ENCODE measurements at regions not wholly inside any gene's neighbourhood (a gene's known extent, or its start where the extent isn't known, plus 50 kb on each side); places are given as distances from the start of the nearest gene placed in this dataset.
"Not testable (repeated sequence)": the region's sequence is repeated elsewhere in the genome, so short reads cannot be mapped to it uniquely, and the experiment has no call there.

DNA sequence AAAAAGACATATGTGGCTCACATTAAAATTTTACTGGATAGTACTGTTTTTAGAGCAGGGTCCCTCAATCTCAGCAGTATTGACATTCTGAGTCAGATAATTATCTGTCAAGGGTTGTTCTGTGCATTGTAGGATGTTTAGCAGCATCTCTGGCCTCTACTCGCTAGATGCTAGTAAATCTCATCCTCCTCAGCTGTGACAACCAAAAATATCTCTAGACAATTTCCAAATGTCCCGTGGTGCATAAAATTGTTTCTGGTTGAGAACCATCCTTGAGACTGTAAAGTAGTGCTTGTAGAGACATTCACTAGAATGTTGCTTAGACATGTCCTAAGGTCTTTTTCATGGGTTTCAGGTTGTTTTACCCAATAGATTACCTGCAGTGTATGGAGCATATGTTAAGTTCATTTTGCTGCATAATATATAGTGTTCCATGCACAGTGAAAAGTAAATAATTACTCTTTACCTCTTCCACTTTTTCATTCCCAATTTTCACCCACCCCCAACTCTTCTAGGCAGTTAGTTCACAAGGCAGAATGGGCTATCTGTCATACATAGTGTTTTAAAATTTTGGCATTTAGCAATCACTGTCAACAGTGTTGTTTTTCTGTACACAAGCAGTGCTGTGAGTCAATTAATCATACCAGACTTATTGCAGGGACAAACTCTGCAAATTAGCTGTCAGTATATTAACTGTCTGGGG, 200.2 kb upstream of the SLC38A2 start:
- DNase-seq (ENCODE audit: low read depth), result no peak

DNA sequence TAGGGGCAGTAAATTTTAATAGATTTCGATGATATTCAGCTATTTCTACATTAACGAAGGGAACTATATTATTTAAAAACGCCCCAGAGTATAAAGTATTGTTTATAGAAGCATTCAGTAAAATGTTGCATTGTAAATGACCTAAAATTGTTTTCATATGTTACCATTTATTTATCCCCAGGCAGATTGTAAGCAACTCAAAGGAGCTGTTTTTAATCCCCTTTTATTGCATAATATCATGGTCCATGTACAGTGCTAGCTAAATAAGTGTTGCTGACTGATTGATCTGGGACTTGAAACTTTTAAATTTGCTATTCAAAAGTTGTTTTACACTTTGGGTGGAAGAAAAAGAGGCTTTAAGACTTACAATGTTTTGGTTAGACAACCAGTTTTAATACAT, 199.0 kb upstream of the SLC38A2 start:
- DNase-seq (ENCODE audit: low read depth), result no peak

DNA sequence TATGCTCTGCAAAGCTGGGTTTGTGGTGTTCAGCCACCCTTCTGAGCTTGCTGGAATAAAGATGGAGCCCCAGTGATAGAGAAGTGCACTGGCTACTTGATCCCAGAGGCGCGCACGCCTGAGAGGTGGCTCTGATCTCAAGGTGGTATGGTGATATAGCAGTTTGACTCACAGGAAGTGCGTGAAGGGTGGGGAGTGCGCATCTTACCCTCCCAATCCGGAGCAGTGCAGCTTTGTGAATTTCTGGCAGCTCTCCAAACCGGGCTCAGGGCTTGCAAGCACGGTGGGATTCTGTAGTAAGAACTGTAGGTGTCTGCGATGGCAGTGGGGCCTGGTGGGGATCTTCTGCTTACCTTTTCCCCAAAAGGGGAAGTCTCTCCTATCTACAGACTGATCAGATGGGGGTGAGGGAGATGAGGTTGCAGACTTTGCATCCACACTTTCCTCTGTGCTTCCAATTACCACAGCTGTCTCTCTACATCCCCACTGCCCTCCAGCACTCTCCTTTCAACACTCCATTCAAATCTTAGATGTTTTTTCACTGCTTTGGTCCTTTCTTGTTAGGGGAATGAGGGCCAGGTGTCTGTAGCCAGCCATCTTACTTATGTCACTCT, 197.4 kb upstream of the SLC38A2 start:
- no peak for DNase-seq (ENCODE audit: low read depth)

DNA sequence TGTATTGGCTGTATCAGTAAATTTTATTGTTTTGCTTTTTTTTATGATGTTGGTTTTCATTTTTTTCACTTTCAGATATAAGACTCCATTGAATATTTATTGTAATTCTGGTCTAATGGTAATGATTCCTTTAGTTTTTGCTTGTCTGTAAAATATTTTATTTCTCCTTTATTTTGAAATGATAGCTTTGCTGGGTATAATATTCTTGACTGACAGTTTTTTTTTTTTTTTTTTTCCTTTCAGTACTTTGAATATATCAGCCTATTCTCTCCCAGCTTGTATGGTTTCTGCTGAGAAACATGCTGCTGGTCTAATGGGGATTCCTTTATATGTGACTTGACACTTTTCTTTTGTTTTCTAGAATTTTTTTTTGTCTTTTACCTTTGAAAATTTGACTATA, 195.1 kb upstream of the SLC38A2 start:
- no peak for DNase-seq (ENCODE audit: low read depth)

- no peak for DNase-seq (ENCODE audit: low read depth)
Measured at GRCh38 chr12:46562625-46563225, 190.2 kb upstream of the SLC38A2 start.

GRCh38 chr12:46561769-46562624, 189.4 kb upstream of the SLC38A2 start:
- DNase-seq (ENCODE audit: low read depth), result not testable (repeated sequence)

DNA sequence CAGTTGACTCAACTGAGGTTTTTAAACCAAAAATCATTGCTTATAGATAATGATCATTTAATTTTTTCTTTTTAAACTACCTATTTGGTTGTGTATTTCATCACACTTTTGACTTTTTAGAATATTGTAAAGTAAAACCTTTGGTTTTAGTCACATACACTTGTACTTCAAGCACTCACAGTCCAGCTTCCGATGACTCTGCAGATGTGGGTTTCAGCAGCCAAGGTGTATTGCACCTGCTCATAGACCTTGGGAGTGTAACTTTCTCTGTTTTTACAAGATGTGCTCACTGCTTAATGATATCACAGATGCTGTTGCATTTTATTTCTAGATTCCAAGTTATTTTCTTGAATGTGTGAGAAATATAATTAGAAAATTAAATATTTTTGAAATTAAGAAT, 188.3 kb upstream of the SLC38A2 start:
- DNase-seq (ENCODE audit: low read depth), result no peak

DNA sequence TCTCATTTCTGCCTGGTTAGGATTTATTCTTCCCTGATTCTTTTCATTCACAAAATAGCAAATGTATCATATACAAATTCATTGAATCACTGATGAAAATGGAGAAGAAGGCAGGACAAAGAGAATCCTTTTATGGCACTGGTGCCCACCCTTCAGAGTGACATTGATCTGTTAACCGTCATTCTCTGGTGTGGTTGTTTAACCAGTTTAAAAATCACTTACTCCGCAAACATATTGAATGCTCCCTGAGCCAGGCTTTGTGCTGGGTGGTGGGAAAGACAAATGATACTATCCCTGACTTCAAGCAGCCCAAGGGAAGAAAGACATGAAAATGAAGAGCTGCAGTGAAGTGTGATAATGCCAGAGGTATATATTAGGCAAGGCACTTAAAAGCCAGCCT, 187.5 kb upstream of the SLC38A2 start:
- no peak for DNase-seq (ENCODE audit: low read depth)

DNA sequence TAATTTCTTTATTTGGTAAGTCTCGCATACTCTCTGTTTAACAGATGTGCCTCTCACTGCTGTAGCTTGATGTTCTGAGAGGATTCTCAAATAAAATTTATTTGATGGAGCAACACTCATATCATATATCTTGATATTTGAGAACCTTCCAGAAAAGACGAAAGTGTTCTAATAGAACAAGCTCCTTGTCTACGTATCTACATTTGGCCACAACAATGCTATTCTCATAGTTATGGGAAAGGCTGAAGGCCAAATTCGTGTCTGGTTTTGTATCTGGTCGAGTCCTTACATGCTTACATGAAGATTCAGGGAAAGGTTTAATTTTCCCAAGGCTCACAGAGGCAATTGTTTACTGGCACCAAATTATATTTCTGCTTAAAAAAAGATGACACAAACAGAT, 186.7 kb upstream of the SLC38A2 start:
- no peak for DNase-seq (ENCODE audit: low read depth)

DNA sequence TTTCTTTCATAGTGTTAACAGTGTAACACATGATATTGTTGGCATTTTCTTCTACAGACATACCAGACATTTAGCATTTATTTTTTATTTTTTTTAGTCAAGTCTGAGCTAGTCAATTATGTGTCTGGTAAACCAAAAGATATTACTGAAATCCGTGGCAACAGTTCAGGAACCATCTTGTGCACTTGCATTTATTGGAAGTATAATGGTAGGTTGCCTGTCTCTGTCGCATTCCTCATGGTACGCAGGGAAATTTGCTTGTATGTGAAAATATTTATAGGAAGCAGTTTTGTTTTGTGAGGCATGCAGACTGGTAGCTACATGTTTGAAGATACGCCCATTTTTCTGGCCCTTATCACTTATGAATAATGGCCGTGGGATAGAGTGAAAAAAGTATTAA, 186.1 kb upstream of the SLC38A2 start:
- no peak for DNase-seq (ENCODE audit: low read depth)

DNA sequence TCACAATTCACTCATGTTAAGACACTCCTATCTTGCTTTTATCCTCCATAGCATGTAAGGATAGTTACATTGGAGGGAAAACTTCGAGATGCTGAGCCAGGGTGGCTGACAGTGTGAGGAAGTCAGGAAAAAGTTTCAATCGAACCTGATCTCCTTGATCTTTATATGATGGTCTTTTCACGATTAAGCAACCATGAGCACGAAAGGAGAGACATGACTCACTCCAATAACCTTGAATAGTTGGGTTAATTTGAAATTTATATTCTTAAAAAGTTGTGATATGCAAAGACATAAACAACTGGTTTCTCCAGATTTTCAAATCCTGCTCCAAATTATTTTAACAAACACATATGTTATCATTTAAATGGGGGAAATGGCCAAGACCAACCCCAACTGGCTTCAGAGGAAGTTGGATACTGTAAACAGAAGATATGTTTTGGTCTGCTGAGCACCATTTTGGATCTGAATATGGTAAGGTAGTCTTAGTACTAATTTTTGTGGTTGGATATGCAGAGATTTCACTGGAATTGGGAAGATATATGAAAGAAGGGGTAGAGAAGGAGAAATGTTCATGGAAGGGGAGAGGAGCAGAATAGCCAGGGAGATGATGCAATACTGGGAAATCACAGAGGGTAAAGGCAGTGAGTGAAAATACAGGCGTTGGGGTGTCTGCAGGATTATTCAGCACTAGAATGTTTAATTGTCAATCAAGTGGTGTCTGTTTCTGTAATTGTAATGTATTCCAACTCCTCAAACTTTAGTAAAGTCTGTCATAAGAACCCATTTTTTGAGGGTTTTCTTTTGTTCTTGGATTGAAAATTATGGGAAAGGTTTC, 185.2 kb upstream of the SLC38A2 start:
- DNase-seq (ENCODE audit: low read depth), result no peak

GRCh38 chr12:46556819-46557524, 184.4 kb upstream of the SLC38A2 start:
- DNase-seq (ENCODE audit: low read depth), result no peak

DNA sequence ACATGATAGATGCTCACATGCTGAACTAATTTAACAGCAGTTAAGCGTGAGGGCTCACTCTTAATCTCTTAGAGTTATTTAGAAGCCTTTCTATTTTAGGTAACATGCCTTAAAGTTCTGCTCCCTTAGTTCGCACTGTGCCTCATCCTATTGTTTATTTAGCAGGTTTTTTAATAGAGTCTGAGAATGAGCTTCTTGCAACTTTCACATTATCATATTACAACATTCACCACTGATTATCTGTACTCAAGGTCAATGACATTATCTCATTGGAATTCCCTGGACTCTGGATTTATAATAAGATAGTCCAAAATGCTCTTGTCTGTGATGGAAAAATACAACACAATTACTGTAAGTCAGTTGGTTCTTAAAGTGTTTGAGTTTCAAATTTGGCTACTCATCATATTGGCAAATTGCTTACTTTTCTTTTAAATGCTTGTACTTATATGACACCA, 183.6 kb upstream of the SLC38A2 start:
- DNase-seq (ENCODE audit: low read depth), result no peak

GRCh38 chr12:46555406-46555852, 182.9 kb upstream of the SLC38A2 start:
- DNase-seq (ENCODE audit: low read depth), result no peak

DNA sequence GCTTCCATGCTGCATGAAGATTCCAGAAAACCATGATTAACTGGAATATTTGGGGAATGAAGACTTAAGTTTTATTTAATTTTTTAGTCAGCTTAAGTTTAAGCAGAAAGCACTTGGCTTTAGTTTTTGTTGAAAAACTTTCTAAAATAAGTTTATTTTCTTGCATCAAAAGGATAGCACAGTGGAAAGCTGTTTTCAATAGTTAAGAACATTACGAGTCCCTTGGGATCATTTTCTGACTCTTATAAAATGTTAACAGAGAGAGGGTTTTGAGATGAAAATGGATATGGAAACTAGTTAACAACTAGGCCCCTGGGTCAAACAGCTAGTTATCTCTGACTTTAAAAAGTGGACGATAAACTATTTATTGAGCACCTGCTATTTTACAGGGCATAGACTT, 181.9 kb upstream of the SLC38A2 start:
- no peak for DNase-seq (ENCODE audit: low read depth)

- DNase-seq (ENCODE audit: low read depth), result no peak
Measured at GRCh38 chr12:46553911-46554310, 181.3 kb upstream of the SLC38A2 start.

DNA sequence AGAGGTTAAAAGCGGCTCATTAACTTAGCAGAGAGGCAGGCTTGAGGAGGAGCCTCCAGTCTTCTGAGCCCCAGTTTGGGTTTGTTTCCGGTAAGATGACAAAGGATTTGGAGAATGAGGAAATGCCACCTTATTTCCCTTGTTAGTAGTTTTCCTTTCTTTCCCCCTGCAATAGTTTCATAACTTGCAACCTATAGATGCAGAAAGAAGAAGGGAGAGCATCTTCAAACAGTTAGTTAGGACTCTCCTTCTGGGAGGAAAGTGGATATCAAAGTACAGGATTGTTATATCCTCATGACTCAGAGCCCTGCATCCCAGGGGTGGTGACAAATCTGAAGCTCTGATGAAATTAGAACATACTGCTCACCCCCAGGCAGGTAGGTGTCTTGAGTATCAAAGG, 180.7 kb upstream of the SLC38A2 start:
- DNase-seq (ENCODE audit: low read depth), result no peak

DNA sequence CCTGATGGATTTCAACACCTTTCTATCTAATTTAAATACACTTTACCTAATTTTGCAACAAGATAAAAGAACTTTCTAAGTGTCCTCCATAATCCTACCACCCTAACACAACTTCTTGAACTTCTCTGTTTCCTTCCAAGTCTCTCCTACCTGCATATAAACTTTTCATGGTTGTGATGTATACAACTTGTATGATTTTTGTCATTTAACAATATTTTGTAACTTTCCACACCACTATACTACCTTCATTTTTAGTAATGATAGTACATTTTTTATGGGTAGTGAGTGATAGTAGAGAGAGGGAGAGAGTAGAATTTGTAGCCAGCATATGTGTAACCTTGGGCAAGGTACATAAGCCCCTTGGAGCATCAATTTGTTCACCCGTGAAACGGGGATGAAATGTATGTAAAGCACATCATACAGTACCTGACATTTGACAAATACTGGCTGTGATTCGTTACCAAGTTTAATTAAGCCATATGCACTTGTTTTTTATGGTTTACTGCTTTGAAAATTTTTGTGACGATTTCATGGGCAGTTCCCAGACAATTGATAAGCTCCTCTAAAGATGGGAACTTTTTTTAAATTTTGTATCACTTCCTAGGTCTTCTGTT, 177.8 kb upstream of the SLC38A2 start:
- no peak for DNase-seq (ENCODE audit: low read depth)

GRCh38 chr12:46549527-46550265, 177.1 kb upstream of the SLC38A2 start:
- no peak for DNase-seq (ENCODE audit: low read depth)

- no peak for DNase-seq (ENCODE audit: low read depth)
Measured at GRCh38 chr12:46548605-46549071, 176.1 kb upstream of the SLC38A2 start.

Data from T-helper 22 cell (primary cell).